K562 (cell line): ENCODE measurements at regions not wholly inside any gene's neighbourhood (a gene's known extent, or its start where the extent isn't known, plus 50 kb on each side); places are given as distances from the start of the nearest gene placed in this dataset.

Source experiments
- ATAC-seq: fragments of 200-7000 bp; cut with Tn5 transposase; 3 replicates; pipeline ENCODE4 v1.9.1; 2020; ENCODE audit warnings: moderate library complexity
- BruUV-seq: library from RNA; stranded (reverse); fragments of 400-500 nt; replicated peaks from 2 replicates; lab custom pipeline; 2021; lab: Mats Ljungman, UMichigan
- CTCF ChIA-PET: fragments of 300-600 bp; formaldehyde crosslinking; extraction: SDS; loops from one replicate; lab custom pipeline; 2021; ENCODE audit warnings: low intra/inter-chr PET ratio; lab: Yijun Ruan, JAX
- POLR2A ChIA-PET: fragments of 300-600, 350-650 bp; sonication (Branson Sonifier 250); formaldehyde crosslinking; extraction: SDS; loops from one replicate; lab custom pipeline; 2021; ENCODE audit warnings: antibody characterized with exemption, inconsistent platforms; lab: Yijun Ruan, JAX
- DNase-seq, 4 experiments: peaks; one replicate each; pipeline versions ENCODE4 v3.0.0 to v3.0.0-alpha.2; 2011 to 2018; ENCODE audit warnings: low spot score in 3 of 4, mixed read lengths in 3 of 4; ENCODE audit errors: extremely low read depth in 1 of 4
- FAIRE-seq: peaks from 2 replicates; lab custom pipeline; 2011; peaks lifted over from hg19 to GRCh38; lab: Jason Lieb, UNC
- H2AFZ ChIP-seq: 2 replicates; pipeline ENCODE4 v1.6.0; 2011; ENCODE audit warnings: low read depth, low read length, control low read depth, inconsistent platforms
- H3K27ac ChIP-seq: fragments of 200-600 bp; 3 replicates; pipeline ENCODE4 v1.8.0; 2011; ENCODE audit warnings: low read depth, mild to moderate bottlenecking, control low read depth, inconsistent platforms, low read length, moderate library complexity, mixed read lengths; ENCODE audit errors: extremely low read depth
- H3K27me3 ChIP-seq, 2 experiments: fragments of 300-600 bp in 1 of 2; 2 replicates in 1 of 2; 3 replicates in 1 of 2; pipeline versions ENCODE4 v1.6.0 to v1.8.0; 2011; ENCODE audit warnings: inconsistent platforms in 2 of 2, low read length in 2 of 2, mild to moderate bottlenecking in 1 of 2, mixed read lengths in 1 of 2, moderate library complexity in 1 of 2; ENCODE audit not compliant: control insufficient read depth in 2 of 2, insufficient read depth in 2 of 2
- H3K36me3 ChIP-seq: fragments of 300-600 bp; 3 replicates; pipeline ENCODE4 v1.8.0; 2011; ENCODE audit warnings: mild to moderate bottlenecking, low read length, inconsistent platforms; ENCODE audit not compliant: control insufficient read depth, insufficient read depth
- H3K4me1 ChIP-seq, 2 experiments: fragments of 200-600 bp in 1 of 2; replicated peaks in 1 of 2; 2 replicates in 1 of 2; 3 replicates in 1 of 2; pipeline versions ENCODE4 v1.5.1 to v1.8.0; 2011; ENCODE audit warnings: inconsistent platforms in 2 of 2, low read length in 2 of 2, mild to moderate bottlenecking in 1 of 2, mixed read lengths in 1 of 2, moderate library complexity in 1 of 2; ENCODE audit not compliant: control insufficient read depth in 2 of 2, insufficient read depth in 2 of 2
- H3K4me2 ChIP-seq: 2 replicates; pipeline ENCODE4 v1.6.1; 2011; ENCODE audit warnings: low read length, control low read depth, inconsistent platforms, mixed read lengths; ENCODE audit not compliant: insufficient read depth
- H3K4me3 ChIP-seq: fragments of 200-600 bp; sonication (generic), shearing (Covaris generic); 2 replicates; pipeline ENCODE4 v1.5.1; 2016; ENCODE audit warnings: control low read depth, inconsistent platforms
- H3K79me2 ChIP-seq: fragments of 200-600 bp; 3 replicates; pipeline ENCODE4 v1.8.0; 2011; ENCODE audit warnings: low read length, inconsistent platforms; ENCODE audit not compliant: control insufficient read depth, insufficient read depth
- H3K9ac ChIP-seq, 2 experiments: 2 replicates each; pipeline versions ENCODE4 v1.6.0 to v1.6.1; 2011; ENCODE audit warnings: low read depth in 2 of 2, low read length in 2 of 2, control low read depth in 1 of 2, inconsistent platforms in 1 of 2, mild to moderate bottlenecking in 1 of 2, mixed read lengths in 1 of 2; ENCODE audit not compliant: insufficient read depth in 1 of 2
- H3K9me1 ChIP-seq: one replicate; pipeline ENCODE4 v1.6.0; 2011; ENCODE audit warnings: inconsistent platforms, mild to moderate bottlenecking, low read length, moderate library complexity; ENCODE audit not compliant: control insufficient read depth, insufficient read depth
- H3K9me3 ChIP-seq: replicated peaks from 2 replicates; pipeline ENCODE4 v1.5.1; 2011; ENCODE audit warnings: low read depth, low read length, inconsistent platforms; ENCODE audit not compliant: control insufficient read depth, insufficient read depth
- H4K20me1 ChIP-seq: replicated peaks from 2 replicates; pipeline ENCODE4 v1.6.1; 2011; ENCODE audit warnings: low read length, inconsistent platforms, mixed read lengths; ENCODE audit not compliant: control insufficient read depth, insufficient read depth
- CEBPG ChIP-seq, 3 experiments: fragments of 200-800 bp in 1 of 3; sonication (Bioruptor generic) in 1 of 3; sonication (generic) in 1 of 3; formaldehyde crosslinking in 1 of 3; IDR thresholded peaks in 2 of 3; conservative IDR thresholded peaks in 1 of 3; 2 replicates each; pipeline versions ENCODE4 v1.6.1 to v1.8.0; 2016 to 2022; ENCODE audit warnings: missing compliant biosample characterization in 2 of 3, missing genetic modification characterization in 2 of 3, mild to moderate bottlenecking in 1 of 3, missing genetic modification reagents in 1 of 3
- E4F1 ChIP-seq: fragments of 250-450 bp; sonication (Bioruptor Pico); IDR thresholded peaks from 2 replicates; pipeline ENCODE4 v1.5.0; 2021; ENCODE audit warnings: mild to moderate bottlenecking, borderline replicate concordance
- NR3C1 ChIP-seq: sonication (generic); formaldehyde crosslinking; IDR thresholded peaks from 2 replicates; pipeline ENCODE4 v1.8.1; 2022; ENCODE audit warnings: missing genetic modification reagents
- ZEB2 ChIP-seq: fragments of 450-650 bp; IDR thresholded peaks from 2 replicates; pipeline ENCODE4 v1.6.1; 2016
- ZNF197 ChIP-seq: fragments of 200-800 bp; sonication (Bioruptor generic); IDR thresholded peaks from 2 replicates; pipeline ENCODE4 v1.6.1; 2016; ENCODE audit warnings: low read depth, missing genetic modification characterization, missing compliant biosample characterization
- ZNF507 ChIP-seq: conservative IDR thresholded peaks from 2 replicates; pipeline ENCODE4 v1.6.1; 2017; ENCODE audit warnings: missing genetic modification characterization, missing compliant biosample characterization
- ZNF75A ChIP-seq: fragments of 450-650 bp; formaldehyde crosslinking; IDR thresholded peaks from 2 replicates; pipeline ENCODE4 v1.4.0; 2020; ENCODE audit warnings: mild to moderate bottlenecking
- ZNF764 ChIP-seq: fragments of 250-450 bp; sonication (Bioruptor Pico); IDR thresholded peaks from 2 replicates; pipeline ENCODE4 v1.4.0; 2020; ENCODE audit warnings: low read depth, mild to moderate bottlenecking, moderate library complexity
- in situ Hi-C: fragments of 300-500 bp; cut with MboI; formaldehyde crosslinking; loops from 4 replicates; pipeline ENCODE4 v1.15.0; 2018; ENCODE audit warnings: inconsistent platforms, mixed read lengths
- intact Hi-C: fragments of 100-400 bp; cut with micrococcal nuclease; formaldehyde crosslinking; loops from 2 replicates; pipeline ENCODE4 v1.14.2; 2022

GRCh38 chr13:85013006-85013405 is 786.2 kb downstream of the SLITRK6 start:
- Histone ChIP-seq H3K4me2 (no peak overlapping the region), H3K9ac (no peak overlapping the region), H3K36me3 (no peaks in the 10 kb centered on the region), H3K4me1 (no peaks in the 10 kb centered on the region), H3K9me1 (no peaks in the 10 kb centered on the region), H2AFZ (no peak overlapping the region), H3K27ac (no peak overlapping the region), H3K79me2 (no peaks in the 10 kb centered on the region), H4K20me1 (no peaks in the 10 kb centered on the region), H3K27me3 (no peaks in the 10 kb centered on the region), H3K4me3 (no peak overlapping the region), H3K9me3 (no peaks in the 10 kb centered on the region)
- no peak for TF ChIP-seq ZNF197
- no peak for TF ChIP-seq NR3C1
- no peak for TF ChIP-seq ZNF507 (tag)
- TF ChIP-seq ZNF764 (CRISPR knock-in tag) = no peak
- no peak for TF ChIP-seq CEBPG (CRISPR knock-in tag; IDR thresholded peaks at IDR 0.05)
- no peak for TF ChIP-seq CEBPG (tag; conservative IDR thresholded peaks at IDR 0.05 in 1 of 2, IDR thresholded peaks at IDR 0.05 in 1 of 2)
- no peak for TF ChIP-seq E4F1
- no peak for TF ChIP-seq ZEB2
- no peak for TF ChIP-seq ZNF75A (CRISPR knock-in tag)
- DNase-seq (no peak), FAIRE-seq (no peak), ATAC-seq (no peak)
- CTCF ChIA-PET = no interaction called here
- in situ Hi-C loops (no loop called here), intact Hi-C loops (no loop called here)
- POLR2A ChIA-PET = no interaction called here
- no TSS peak for BruUV-seq
